ENCODE measurements at regions not wholly inside any gene's neighbourhood (a gene's known extent, or its start where the extent isn't known, plus 50 kb on each side); places are given as distances from the start of the nearest gene placed in this dataset.

DNA sequence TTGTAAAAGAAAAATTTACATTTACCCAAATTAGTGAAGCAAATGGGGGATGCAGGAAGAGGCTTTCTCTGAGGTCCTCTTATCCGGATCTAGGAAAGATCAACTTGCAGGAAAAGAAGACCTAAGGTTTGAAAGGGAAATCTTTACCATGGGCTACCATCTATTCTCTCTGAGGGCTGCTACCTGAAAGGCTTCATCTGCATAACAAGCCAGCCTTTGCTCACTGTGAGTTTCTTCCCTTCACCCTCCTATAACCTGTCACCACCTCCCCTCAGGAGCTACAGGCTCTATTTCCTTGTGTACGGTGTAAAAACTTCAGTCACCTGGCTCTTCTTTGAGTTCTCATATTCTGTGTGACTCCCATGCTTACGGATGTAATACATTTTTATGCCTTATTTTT is 118.6 kb upstream of the BEND4 start:
- no peak overlapping the region for H2AFZ ChIP-seq (ENCODE audit: low read depth, low read length, poor library complexity, severe bottlenecking)
- ATAC-seq, result no peak
- H3K79me2 ChIP-seq (ENCODE audit: insufficient read depth, low read length), result no peaks in the 10 kb centered on the region
- POLR2A ChIA-PET, result no interaction called here
- no peak overlapping the region for H3K27ac ChIP-seq (ENCODE audit: low read depth, low read length)
- no peaks in the 10 kb centered on the region for H3K36me3 ChIP-seq (ENCODE audit: control insufficient read depth in 1 of 2, insufficient read depth in 2 of 2, low read length in 2 of 2)
- BruUV-seq (replicated peaks), result no TSS peak
- no peak for DNase-seq (ENCODE audit: low read depth, low spot score)
- H3K4me2 ChIP-seq (ENCODE audit: low read length), result no peak overlapping the region
- CTCF ChIA-PET, result no interaction called here
- no peak overlapping the region for H3K9ac ChIP-seq (ENCODE audit: low read length)
- H3K9me3 ChIP-seq (ENCODE audit: control insufficient read depth in 1 of 2, insufficient read depth in 1 of 2, low read depth in 1 of 2, low read length in 2 of 2), result no peaks in the 10 kb centered on the region
- H4K20me1 ChIP-seq (ENCODE audit: insufficient read depth), result no peaks in the 10 kb centered on the region
- H3K4me1 ChIP-seq (ENCODE audit: control insufficient read depth in 1 of 2, insufficient read depth in 2 of 2, low read length in 2 of 2), result no peaks in the 10 kb centered on the region
- no peaks in the 10 kb centered on the region for H3K27me3 ChIP-seq (ENCODE audit: insufficient read depth, low read length)
- no peak for TF ChIP-seq SP1 (IDR thresholded peaks at IDR 0.05; ENCODE audit: low read depth)
- TF ChIP-seq, protein P1, sequence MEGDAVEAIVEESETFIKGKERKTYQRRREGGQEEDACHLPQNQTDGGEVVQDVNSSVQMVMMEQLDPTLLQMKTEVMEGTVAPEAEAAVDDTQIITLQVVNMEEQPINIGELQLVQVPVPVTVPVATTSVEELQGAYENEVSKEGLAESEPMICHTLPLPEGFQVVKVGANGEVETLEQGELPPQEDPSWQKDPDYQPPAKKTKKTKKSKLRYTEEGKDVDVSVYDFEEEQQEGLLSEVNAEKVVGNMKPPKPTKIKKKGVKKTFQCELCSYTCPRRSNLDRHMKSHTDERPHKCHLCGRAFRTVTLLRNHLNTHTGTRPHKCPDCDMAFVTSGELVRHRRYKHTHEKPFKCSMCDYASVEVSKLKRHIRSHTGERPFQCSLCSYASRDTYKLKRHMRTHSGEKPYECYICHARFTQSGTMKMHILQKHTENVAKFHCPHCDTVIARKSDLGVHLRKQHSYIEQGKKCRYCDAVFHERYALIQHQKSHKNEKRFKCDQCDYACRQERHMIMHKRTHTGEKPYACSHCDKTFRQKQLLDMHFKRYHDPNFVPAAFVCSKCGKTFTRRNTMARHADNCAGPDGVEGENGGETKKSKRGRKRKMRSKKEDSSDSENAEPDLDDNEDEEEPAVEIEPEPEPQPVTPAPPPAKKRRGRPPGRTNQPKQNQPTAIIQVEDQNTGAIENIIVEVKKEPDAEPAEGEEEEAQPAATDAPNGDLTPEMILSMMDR (IDR thresholded peaks at IDR 0.05 in 2 of 3, conservative IDR thresholded peaks at IDR 0.05 in 1 of 3; ENCODE audit: borderline replicate concordance in 1 of 3, insufficient read depth in 1 of 3, low read depth in 2 of 3, low read length in 2 of 3), result no peak
- TF ChIP-seq ATF3 (IDR thresholded peaks at IDR 0.05), result no peak
- TF ChIP-seq MAX (IDR thresholded peaks at IDR 0.05), result no peak
- no peak for TF ChIP-seq POLR2A (IDR thresholded peaks at IDR 0.05; ENCODE audit: borderline replicate concordance, extremely low read depth, insufficient read depth, insufficient read length)
- no peak for TF ChIP-seq JUND (IDR thresholded peaks at IDR 0.05)
- TF ChIP-seq TCF7L2 (IDR thresholded peaks at IDR 0.05; ENCODE audit: borderline replicate concordance, extremely low read depth, insufficient read depth, insufficient read length), result no peak
- H3K9me2 ChIP-seq (ENCODE audit: insufficient read depth), result no peaks in the 10 kb centered on the region
- intact Hi-C loops (cut with micrococcal nuclease), result no loop called here
- RAD21 ChIA-PET (ENCODE audit: low non-redundant PET in 1 of 2, low total read pairs in 2 of 2, uncharacterized antibody in 2 of 2, unreplicated experiment in 2 of 2), result no interaction called here
- H3K4me3 ChIP-seq (replicated peaks in 1 of 2; ENCODE audit: low read depth in 1 of 2, low read length in 2 of 2), result no peak overlapping the region

- H3K27ac ChIP-seq (ENCODE audit: low read depth, low read length), result no peak overlapping the region
- ChIA-PET POLR2A (no interaction called here), CTCF (interaction anchor here (1.7 kb wide), 1 partner anchor 242 kb away, joined by 6 read pairs; no protein-coding TSS in a partner anchor), RAD21 (ENCODE audit: low non-redundant PET in 1 of 2, low total read pairs in 2 of 2, uncharacterized antibody in 2 of 2, unreplicated experiment in 2 of 2) (no interaction called here)
- ATAC-seq, result no peak
- no peaks in the 10 kb centered on the region for H3K27me3 ChIP-seq (ENCODE audit: insufficient read depth, low read length)
- intact Hi-C loops (cut with micrococcal nuclease), result no loop called here
- H3K79me2 ChIP-seq (ENCODE audit: insufficient read depth, low read length), result no peaks in the 10 kb centered on the region
- H3K4me3 ChIP-seq (replicated peaks in 1 of 2; ENCODE audit: low read depth in 1 of 2, low read length in 2 of 2), result no peak overlapping the region
- H2AFZ ChIP-seq (ENCODE audit: low read depth, low read length, poor library complexity, severe bottlenecking), result no peak overlapping the region
- peaks cover 0 to 7% of the 10 kb centered on the region in 2 experiments; a peak in 1 of 4 replicates for H3K4me1 ChIP-seq (ENCODE audit: control insufficient read depth in 1 of 2, insufficient read depth in 2 of 2, low read length in 2 of 2)
- no peaks in the 10 kb centered on the region for H4K20me1 ChIP-seq (ENCODE audit: insufficient read depth)
- H3K9ac ChIP-seq (ENCODE audit: low read length), result no peak overlapping the region
- H3K36me3 ChIP-seq (ENCODE audit: control insufficient read depth in 1 of 2, insufficient read depth in 2 of 2, low read length in 2 of 2), result no peaks in the 10 kb centered on the region
- no peaks in the 10 kb centered on the region for H3K9me3 ChIP-seq (ENCODE audit: control insufficient read depth in 1 of 2, insufficient read depth in 1 of 2, low read depth in 1 of 2, low read length in 2 of 2)
- DNase-seq (ENCODE audit: low read depth, low spot score), result no peak
- TF ChIP-seq, protein P1 (IDR thresholded peaks at IDR 0.05 in 2 of 3, conservative IDR thresholded peaks at IDR 0.05 in 1 of 3; ENCODE audit: borderline replicate concordance in 1 of 3, insufficient read depth in 1 of 3, low read depth in 2 of 3, low read length in 2 of 3), result no peak
- TF ChIP-seq CEBPB (IDR thresholded peaks at IDR 0.05; ENCODE audit: low read depth) (no peak), ELF1 (IDR thresholded peaks at IDR 0.05; ENCODE audit: borderline replicate concordance, low read depth) (no peak), RAD21 (IDR thresholded peaks at IDR 0.05; ENCODE audit: low read depth) (no peak), EZH2 (IDR thresholded peaks at IDR 0.05) (no peak), ATF3 (IDR thresholded peaks at IDR 0.05) (no peak), POLR2AphosphoS5 (IDR thresholded peaks at IDR 0.05; ENCODE audit: low read depth, low read length) (no peak), CBX3 (IDR thresholded peaks at IDR 0.05; ENCODE audit: low read depth) (no peak), FOSL1 (IDR thresholded peaks at IDR 0.05; ENCODE audit: low read depth) (no peak), SP1 (IDR thresholded peaks at IDR 0.05; ENCODE audit: low read depth) (no peak), JUND (IDR thresholded peaks at IDR 0.05) (no peak)
- BruUV-seq (replicated peaks), result no TSS peak
- no peaks in the 10 kb centered on the region for H3K9me2 ChIP-seq (ENCODE audit: insufficient read depth)
- no peak overlapping the region for H3K4me2 ChIP-seq (ENCODE audit: low read length)
Measured at GRCh38 chr4:42277291-42277690, 120.0 kb upstream of the SHISA3 start.

Data from HCT116 (cell line).